Mucosa of descending colon (tissue), 3 donors: ENCODE measurements at regions not wholly inside any gene's neighbourhood (a gene's known extent, or its start where the extent isn't known, plus 50 kb on each side); places are given as distances from the start of the nearest gene placed in this dataset.

Experiments
- ATAC-seq: fragments of 200-7000 bp; cut with Tn5 transposase; one replicate; pipeline ENCODE4 v1.9.1; 2020; ENCODE audit warnings: mild to moderate bottlenecking, moderate library complexity
- DNase-seq, 3 donors: peaks; one replicate each; pipeline ENCODE4 v3.0.0-alpha.2; 2020
- H3K36me3 ChIP-seq: fragments of 200-600 bp; one replicate; pipeline ENCODE4 v1.8.0; 2021; ENCODE audit warnings: low read depth, mild to moderate bottlenecking
- H3K4me1 ChIP-seq: fragments of 200-600 bp; one replicate; pipeline ENCODE4 v1.8.0; 2021; ENCODE audit warnings: low read depth, mild to moderate bottlenecking
- H3K4me3 ChIP-seq: fragments of 200-600 bp; one replicate; pipeline ENCODE4 v1.8.0; 2021; ENCODE audit warnings: mild to moderate bottlenecking
- H3K9me3 ChIP-seq: fragments of 200-600 bp; one replicate; pipeline ENCODE4 v1.8.0; 2021; ENCODE audit warnings: mild to moderate bottlenecking
- CTCF ChIP-seq: fragments of 200-600 bp; IDR thresholded peaks from one replicate; pipeline ENCODE4 v1.8.0; 2022; ENCODE audit warnings: antibody characterized with exemption, mild to moderate bottlenecking
- intact Hi-C, 2 donors: fragments of 100-400 bp; cut with DNase I in 1 of 2; cut with micrococcal nuclease in 1 of 2; formaldehyde crosslinking; loops; one replicate each; pipeline versions ENCODE4 v1.11.0 to v1.11.1; 2022; cut with DNase I, micrococcal nuclease
- donor health status: DM: no; HTN: no; CAD: no; lungs with moderate emphysema.
- donor health status: DM: no; HTN: no; CAD: no.
- donor health status: DM: no; HTN: yes; CAD: no.

GRCh38 chr2:139259422-139260051 is 479.3 kb upstream of the NXPH2 start:
- Histone ChIP-seq H3K4me3 (no peak overlapping the region), H3K36me3 (no peaks in the 10 kb centered on the region), H3K4me1 (no peaks in the 10 kb centered on the region), H3K9me3 (no peaks in the 10 kb centered on the region)
- intact Hi-C loops, result no loop called here
- no peak for TF ChIP-seq CTCF
- ATAC-seq, result no peak
- DNase-seq, result no peak

- no peaks in the 10 kb centered on the region for H3K9me3 ChIP-seq
- ATAC-seq (no peak), DNase-seq (no peak)
- no peaks in the 10 kb centered on the region for H3K36me3 ChIP-seq
- TF ChIP-seq CTCF, result no peak
- intact Hi-C loops, result no loop called here
- H3K4me1 ChIP-seq, result no peaks in the 10 kb centered on the region
- H3K4me3 ChIP-seq, result no peak overlapping the region
These were observed 461.1 kb upstream of the NXPH2 start for GRCh38 chr2:139241286-139241685.

GRCh38 chr2:139237023-139237422 is 456.8 kb upstream of the NXPH2 start:
- DNase-seq, result no peak
- no peaks in the 10 kb centered on the region for H3K36me3 ChIP-seq

GRCh38 chr2:139230881-139231280 is 450.7 kb upstream of the NXPH2 start:
- intact Hi-C loops, result no loop called here
- H3K4me1 ChIP-seq, result no peaks in the 10 kb centered on the region
- no peak overlapping the region for H3K4me3 ChIP-seq
- H3K36me3 ChIP-seq, result no peaks in the 10 kb centered on the region
- DNase-seq (no peak), ATAC-seq (no peak)
- no peaks in the 10 kb centered on the region for H3K9me3 ChIP-seq
- TF ChIP-seq CTCF, result no peak

More at GRCh38 chr2:139237023-139237422, 456.8 kb upstream of the NXPH2 start:
- Histone ChIP-seq H3K4me1 (no peaks in the 10 kb centered on the region), H3K4me3 (no peak overlapping the region), H3K9me3 (no peaks in the 10 kb centered on the region)
- ATAC-seq, result no peak
- TF ChIP-seq CTCF, result no peak
- intact Hi-C loops, result no loop called here

- no peaks in the 10 kb centered on the region for H3K36me3 ChIP-seq
- no peak for TF ChIP-seq CTCF
- no peaks in the 10 kb centered on the region for H3K4me1 ChIP-seq
- ATAC-seq (no peak), DNase-seq (no peak)
- H3K9me3 ChIP-seq, result no peaks in the 10 kb centered on the region
- H3K4me3 ChIP-seq, result no peak overlapping the region
- intact Hi-C loops, result no loop called here
These were observed 448.1 kb upstream of the NXPH2 start for GRCh38 chr2:139228276-139228675.

GRCh38 chr2:139225961-139226360 is 445.8 kb upstream of the NXPH2 start:
- Histone ChIP-seq H3K4me1 (no peaks in the 10 kb centered on the region), H3K9me3 (no peaks in the 10 kb centered on the region), H3K36me3 (no peaks in the 10 kb centered on the region), H3K4me3 (no peak overlapping the region)
- intact Hi-C loops, result no loop called here
- no peak for ATAC-seq
- no peak for TF ChIP-seq CTCF
- DNase-seq, result no peak
